ENCODE measurements at regions not wholly inside any gene's neighbourhood (a gene's known extent, or its start where the extent isn't known, plus 50 kb on each side); places are given as distances from the start of the nearest gene placed in this dataset.

DNA sequence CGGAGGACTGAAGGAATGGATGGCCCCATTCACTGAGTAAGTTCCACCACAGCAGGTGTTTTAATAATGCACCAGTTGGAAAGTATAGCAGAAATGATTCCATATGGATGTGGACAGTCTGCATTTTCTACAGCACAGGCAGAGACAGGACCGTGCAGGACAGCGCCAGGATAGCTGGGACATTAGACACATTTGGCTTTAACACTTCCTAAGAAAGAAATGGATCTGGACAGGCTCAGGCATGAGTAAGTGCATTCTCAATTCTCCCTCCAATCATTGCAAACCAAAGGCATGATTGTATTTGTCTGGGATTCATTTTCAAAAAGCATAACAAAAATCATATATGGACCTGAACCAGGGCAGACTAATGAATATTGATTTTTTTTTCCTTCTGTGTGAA, 233.0 kb upstream of the POU2AF2 start:
- Histone ChIP-seq H3K36me3 (ENCODE audit: control insufficient read depth in 4 of 4, insufficient read depth in 4 of 4, low read length in 4 of 4) (no peaks in the 10 kb centered on the region), H3K9ac (ENCODE audit: insufficient read depth in 1 of 2, low read length in 2 of 2) (no peak overlapping the region), H3K9me3 (ENCODE audit: control insufficient read depth in 4 of 4, insufficient read depth in 3 of 4, low read length in 3 of 4) (no peaks in the 10 kb centered on the region), H3K27ac (ENCODE audit: low read depth in 1 of 2, low read length in 1 of 2) (no peak overlapping the region), H3K27me3 (ENCODE audit: control insufficient read depth in 3 of 3, insufficient read depth in 3 of 3, low read length in 2 of 3) (no peaks in the 10 kb centered on the region), H3K4me1 (ENCODE audit: control insufficient read depth in 5 of 5, insufficient read depth in 5 of 5, low read length in 5 of 5) (peaks cover 0 to 7% (median 0%) of the 10 kb centered on the region in 5 donors), H3K4me3 (no peak overlapping the region)
- DNase-seq (no peak), ATAC-seq (ENCODE audit: insufficient read depth, low FRiP score) (no peak)
- 90 to 92% methylated on average over 3 of the region's 3 CpGs for WGBS, 2 donors
- no peak for TF ChIP-seq CTCF (IDR thresholded peaks at IDR 0.05; ENCODE audit: control extremely low read depth, extremely low read depth)

GRCh38 chr11:111011275-111011594, 234.3 kb upstream of the POU2AF2 start:
- no peak overlapping the region for H3K27ac ChIP-seq (ENCODE audit: low read depth in 1 of 2, low read length in 1 of 2)
- no peaks in the 10 kb centered on the region for H3K9me3 ChIP-seq (ENCODE audit: control insufficient read depth in 4 of 4, insufficient read depth in 3 of 4, low read length in 3 of 4)
- no peak for ATAC-seq (ENCODE audit: insufficient read depth, low FRiP score)
- peaks cover 0 to 12% (median under 1%) of the 10 kb centered on the region in 5 donors for H3K4me1 ChIP-seq (ENCODE audit: control insufficient read depth in 5 of 5, insufficient read depth in 5 of 5, low read length in 5 of 5)
- DNase-seq: no peak
- no peaks in the 10 kb centered on the region for H3K27me3 ChIP-seq (ENCODE audit: control insufficient read depth in 3 of 3, insufficient read depth in 3 of 3, low read length in 2 of 3)
- H3K36me3 ChIP-seq (ENCODE audit: control insufficient read depth in 4 of 4, insufficient read depth in 4 of 4, low read length in 4 of 4): no peaks in the 10 kb centered on the region
- no peak overlapping the region for H3K4me3 ChIP-seq
- TF ChIP-seq CTCF (IDR thresholded peaks at IDR 0.05; ENCODE audit: control extremely low read depth, extremely low read depth): no peak
- no peak overlapping the region for H3K9ac ChIP-seq (ENCODE audit: insufficient read depth in 1 of 2, low read length in 2 of 2)

DNA sequence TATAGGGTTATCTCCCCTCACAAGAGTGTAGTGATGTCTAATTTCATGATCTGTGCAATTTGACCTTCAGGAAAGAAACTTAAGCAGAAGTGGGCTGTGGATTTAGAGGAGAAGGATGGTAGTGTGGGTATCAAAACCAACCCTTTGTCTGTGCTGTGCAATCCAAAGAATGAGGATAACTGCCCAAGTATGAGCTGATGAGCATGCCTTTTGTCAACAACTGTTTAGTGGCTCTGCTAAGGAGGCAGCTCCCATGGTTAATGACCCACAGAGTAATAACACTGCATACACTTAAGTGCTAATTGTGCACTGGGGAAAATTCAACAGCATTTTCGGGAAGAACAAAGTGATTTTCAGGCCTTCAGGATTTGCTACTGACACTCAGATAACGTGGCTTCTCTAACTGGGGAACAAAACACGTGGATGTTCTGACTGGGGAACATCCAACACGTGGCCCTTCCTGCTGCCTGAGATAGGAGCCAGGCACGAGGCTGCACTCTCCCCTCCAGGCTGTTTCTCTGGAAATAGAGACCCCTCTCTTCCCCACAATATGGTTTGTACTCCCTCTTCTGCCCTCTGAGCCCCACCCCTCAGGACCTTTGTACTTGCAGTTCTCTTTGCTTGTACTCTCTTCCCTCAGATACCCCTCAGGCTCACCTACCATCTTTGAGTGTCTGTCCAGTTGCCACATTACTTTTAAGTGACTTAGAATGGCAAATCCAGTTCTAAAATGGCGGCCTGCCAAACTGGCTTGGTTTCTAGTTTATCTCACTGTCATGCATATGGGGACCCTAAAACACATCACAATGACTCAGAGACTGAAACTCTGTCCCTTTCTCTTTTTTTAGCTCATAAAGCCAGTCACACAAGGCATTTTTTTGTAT, 234.9 kb upstream of the POU2AF2 start:
- WGBS, 2 donors: 87 to 89% methylated on average over 6 of the region's 6 CpGs
- no peak for DNase-seq

More for the DNA sequence above, 234.9 kb upstream of the POU2AF2 start:
- Histone ChIP-seq H3K4me1 (ENCODE audit: control insufficient read depth in 5 of 5, insufficient read depth in 5 of 5, low read length in 5 of 5) (peaks cover 0 to 18% (median 7%) of the 10 kb centered on the region in 5 donors), H3K36me3 (ENCODE audit: control insufficient read depth in 4 of 4, insufficient read depth in 4 of 4, low read length in 4 of 4) (no peaks in the 10 kb centered on the region), H3K4me3 (no peak overlapping the region), H3K9me3 (ENCODE audit: control insufficient read depth in 4 of 4, insufficient read depth in 3 of 4, low read length in 3 of 4) (no peaks in the 10 kb centered on the region), H3K27ac (ENCODE audit: low read depth in 1 of 2, low read length in 1 of 2) (no peak overlapping the region), H3K27me3 (ENCODE audit: control insufficient read depth in 3 of 3, insufficient read depth in 3 of 3, low read length in 2 of 3) (no peaks in the 10 kb centered on the region), H3K9ac (ENCODE audit: insufficient read depth in 1 of 2, low read length in 2 of 2) (no peak overlapping the region)
- TF ChIP-seq CTCF (IDR thresholded peaks at IDR 0.05; ENCODE audit: control extremely low read depth, extremely low read depth): no peak
- no peak for ATAC-seq (ENCODE audit: insufficient read depth, low FRiP score)
